Suppressor macrophage treated with lipopolysaccharide for 1 hour (primary cell): ENCODE measurements at regions not wholly inside any gene's neighbourhood (a gene's known extent, or its start where the extent isn't known, plus 50 kb on each side); places are given as distances from the start of the nearest gene placed in this dataset.
"Not testable (repeated sequence)": the region's sequence is repeated elsewhere in the genome, so short reads cannot be mapped to it uniquely, and the experiment has no call there.

Source experiments
- DNase-seq, 3 donors: peaks; one replicate each; pipeline ENCODE4 v3.0.0-alpha.2; 2020 to 2022

DNA sequence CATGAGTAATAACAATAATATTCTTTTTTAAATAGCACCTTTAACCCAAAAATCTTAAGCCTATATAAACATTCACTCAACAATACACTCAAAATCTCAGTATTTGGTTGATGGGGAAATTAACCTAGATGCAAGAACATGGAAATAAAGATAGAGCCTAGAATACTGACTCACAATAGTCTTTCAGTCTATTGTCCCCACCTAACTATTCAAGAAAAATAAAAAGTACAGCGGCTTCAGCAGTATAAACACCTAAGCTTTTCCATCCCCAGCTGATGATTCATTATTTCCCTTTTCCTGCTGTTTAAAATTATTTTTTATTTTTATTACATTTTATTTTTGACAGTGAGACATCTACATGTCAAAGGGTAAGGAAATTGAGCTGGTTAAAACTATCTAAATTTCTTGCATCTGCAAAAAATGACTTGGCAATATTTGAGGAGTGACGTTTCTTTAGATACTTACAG lies 201.4 kb downstream of the FZD1 start:
- DNase-seq = no peak

DNA sequence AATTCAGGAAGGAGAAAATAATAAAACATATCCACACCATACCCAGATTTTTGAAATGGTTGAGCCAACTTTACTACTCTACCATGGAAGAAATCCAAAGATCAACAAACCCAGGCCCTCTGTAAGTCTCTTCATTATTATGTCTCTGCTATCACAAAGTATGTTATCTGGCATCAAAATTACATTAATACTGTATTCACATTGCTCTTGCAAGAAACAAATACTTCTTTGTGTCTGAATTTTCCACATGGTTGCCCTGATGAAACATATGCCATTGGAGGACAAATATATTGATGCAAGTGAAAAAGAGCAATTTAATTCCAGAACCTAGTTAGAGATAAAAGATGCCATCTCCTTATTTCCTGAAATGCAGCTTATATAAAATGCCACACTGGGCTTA lies 204.0 kb downstream of the FZD1 start:
- no peak for DNase-seq

DNA sequence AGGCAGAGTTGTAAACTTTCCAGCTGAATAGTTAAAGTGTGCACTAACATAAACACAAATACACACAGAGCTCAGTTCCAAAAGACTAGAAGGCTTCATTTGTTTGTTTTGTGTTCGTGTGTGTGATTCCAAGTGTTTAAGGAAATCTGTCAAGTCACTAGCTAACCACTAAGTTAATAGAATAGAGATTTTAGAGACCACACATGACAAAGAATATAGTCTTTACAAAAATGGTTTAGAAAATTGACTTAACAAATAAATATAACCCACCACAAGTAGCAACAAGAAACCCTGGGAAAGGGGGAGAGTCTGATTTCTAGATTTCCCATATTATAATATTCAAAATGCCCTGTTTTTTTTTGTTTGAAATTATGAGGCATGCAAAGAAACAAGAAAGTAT lies 209.4 kb downstream of the FZD1 start:
- DNase-seq = no peak

DNA sequence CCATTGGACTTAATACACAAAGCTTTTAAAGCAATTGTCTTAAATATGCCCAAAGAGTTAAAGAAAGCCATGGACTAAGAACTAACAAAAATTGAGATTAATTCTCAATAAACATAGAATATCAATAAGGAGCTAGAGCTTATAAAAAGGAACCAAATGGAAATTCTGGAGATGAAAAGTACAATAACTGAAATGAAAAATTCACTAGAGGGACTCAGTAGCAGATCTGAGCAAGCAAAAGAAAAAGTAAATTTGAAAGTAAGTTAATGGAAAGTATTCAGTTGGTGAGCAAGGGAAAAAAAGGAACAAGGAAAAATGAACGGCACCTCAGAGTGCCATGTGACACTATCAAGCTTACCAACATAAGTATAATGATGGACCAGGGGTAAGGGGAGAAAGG lies 209.8 kb downstream of the FZD1 start:
- no peak for DNase-seq

DNA sequence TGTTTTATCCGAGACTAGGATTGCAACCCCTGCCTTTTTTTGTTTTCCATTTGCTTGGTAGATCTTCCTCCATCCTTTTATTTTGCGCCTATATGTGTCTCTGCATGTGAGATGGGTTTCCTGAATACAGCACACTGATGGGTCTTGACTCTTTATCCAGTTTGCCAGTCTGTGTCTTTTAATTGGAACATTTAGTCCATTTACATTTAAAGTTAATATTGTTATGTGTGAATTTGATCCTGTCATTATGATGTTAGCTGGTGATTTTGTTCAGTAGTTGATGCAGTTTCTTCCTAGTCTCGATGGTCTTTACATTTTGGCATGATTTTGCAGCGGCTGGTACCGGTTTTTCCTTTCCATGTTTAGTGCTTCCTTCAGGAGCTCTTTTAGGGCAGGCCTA lies 216.2 kb downstream of the FZD1 start:
- not testable (repeated sequence) for DNase-seq

DNA sequence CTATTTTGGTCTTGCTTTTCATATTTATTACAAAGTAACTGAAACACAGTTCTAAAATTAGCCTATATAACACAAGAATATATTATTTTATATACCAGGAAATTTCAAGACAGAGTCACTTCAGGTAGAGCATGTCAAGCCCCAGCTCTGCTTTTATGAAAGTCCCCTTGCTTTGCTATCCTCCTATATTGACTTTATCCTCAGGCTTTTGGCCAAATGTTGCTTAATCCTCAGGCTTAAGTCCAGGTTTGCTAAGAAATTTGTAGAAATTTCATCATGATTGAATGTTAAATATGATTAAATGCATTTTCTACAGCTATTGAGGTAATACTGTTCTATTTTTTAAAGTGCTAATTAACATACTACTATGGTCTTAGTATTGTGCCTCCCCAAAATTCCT lies 227.6 kb downstream of the FZD1 start:
- DNase-seq = no peak

DNA sequence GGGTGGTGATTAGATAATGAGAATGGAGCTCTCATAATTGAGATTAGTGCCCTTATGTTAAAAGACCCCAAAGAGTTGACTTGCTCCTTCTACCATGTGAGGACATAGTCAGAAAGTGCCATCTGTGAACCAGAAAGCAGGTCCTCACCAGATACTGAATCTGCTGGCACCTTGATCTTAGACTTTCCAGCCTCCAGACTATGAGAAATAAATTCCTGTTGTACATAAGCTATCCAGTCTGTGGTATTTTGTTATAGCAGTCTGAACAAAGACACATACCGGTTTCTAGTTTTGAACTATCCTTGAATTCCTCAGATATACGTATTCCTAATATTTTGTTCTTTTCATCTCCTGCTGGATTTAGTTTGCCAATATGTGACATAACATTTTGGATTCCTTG lies 228.1 kb downstream of the FZD1 start:
- DNase-seq = no peak

DNA sequence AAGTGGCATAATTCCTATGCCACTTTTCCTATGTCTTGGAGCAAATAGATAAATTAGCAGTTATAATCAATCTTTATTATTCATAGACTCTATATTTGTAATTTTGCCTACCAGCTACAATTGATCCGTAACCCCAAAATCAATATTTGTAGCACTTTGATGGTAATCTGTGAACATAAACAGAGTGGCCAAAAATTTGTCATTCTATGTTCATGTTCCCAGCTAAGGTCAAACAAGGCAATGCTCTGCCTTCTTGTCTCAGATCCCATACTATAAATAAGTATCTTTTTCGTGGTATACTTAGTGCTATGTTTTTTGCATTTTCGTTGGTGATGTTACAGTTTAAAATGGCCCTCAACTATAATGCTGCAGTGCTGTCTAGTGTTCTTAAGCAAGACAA lies 228.5 kb downstream of the FZD1 start:
- DNase-seq = no peak

DNA sequence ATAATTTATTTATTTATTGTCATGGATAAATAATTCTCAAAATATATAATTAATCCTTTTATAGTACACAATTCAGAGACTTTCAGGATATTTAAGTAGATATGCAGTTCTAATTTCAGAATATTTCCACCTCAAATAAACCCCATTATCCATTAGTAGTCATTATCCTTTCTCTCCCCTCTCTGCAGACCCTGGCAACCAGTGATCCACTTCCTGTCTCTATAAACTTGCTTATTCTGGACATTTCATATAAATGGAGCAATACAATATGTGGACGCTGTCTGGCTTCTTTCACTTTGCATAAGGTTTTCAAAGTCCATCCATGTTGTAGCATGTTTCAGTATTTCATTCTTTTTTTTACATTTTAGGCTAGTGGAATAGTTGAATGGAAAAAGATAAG lies 230.2 kb downstream of the FZD1 start:
- no peak for DNase-seq

DNA sequence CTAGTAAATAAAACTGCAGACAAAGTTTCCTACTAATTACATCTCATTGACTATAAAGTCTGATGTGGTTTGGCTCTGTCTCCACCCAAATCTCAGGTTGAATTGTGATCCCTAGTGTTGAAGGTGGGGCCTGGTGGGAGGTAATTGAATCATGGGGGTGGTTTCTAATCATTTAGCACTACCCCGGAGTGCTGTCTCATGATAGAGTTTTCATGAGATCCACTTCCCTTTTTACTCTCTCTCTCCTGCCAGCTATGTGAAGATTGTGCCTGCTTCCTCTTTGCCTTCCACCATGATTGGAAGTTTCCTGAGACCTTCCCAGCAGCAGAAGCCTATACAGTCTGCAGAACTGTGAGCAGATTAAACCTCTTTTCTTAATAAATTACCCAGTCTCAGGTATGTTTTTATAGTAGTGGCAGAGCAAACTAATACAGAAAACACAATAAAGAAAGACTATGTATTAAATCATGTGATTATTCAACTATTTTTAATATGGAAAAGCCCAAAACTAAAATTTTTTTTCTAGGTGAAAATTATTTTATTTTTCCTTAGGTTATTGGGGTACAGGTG lies 232.1 kb downstream of the FZD1 start:
- DNase-seq = peak; percentile 35 to 59 (median 46)

DNA sequence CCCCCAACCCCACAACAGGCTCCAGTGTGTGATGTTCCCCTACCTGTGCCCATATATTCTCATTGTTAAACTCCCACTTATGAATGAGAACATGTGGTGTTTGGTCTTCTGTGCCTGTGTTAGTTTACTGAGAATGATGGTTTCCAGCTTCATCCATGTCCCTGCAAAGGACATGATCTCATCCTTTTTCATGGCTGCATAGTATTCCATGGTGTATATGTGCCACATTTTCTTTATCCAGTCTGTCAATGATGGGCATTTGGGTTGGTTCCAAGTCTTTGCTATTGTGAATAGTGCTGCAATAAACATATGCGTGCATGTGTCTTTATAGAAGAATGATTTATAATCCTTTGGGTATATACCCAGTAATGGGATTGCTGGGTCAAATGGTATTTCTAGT lies 233.0 kb downstream of the FZD1 start:
- DNase-seq = not testable (repeated sequence)

DNA sequence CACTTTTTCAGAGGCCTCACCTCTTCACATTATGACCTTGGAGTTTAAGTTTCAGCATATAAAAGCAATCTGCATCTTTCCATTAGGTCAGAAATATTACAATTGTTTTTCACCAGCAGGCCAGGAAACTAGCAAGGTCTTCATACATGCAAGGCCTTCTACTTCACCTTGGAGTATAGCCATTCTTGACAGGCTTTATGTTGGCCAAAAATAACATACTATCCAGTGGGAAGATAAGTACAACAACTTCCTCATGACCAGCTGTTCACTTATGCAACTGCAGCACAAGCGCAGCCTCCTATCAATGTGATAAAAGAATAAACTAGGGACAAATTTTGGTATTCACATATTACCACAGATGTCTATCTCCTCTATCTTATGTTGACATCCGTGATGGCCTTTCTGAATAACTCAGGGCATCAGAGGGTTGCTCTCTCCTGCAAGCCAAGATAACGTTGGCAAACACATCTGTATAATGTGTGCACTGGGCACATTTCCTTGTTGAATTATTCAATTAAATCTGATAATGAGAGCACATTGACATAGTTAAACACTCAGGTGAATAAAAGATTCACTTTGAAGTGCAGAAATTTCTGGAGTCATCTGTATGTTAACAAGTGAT lies 239.8 kb downstream of the FZD1 start:
- no peak for DNase-seq

DNA sequence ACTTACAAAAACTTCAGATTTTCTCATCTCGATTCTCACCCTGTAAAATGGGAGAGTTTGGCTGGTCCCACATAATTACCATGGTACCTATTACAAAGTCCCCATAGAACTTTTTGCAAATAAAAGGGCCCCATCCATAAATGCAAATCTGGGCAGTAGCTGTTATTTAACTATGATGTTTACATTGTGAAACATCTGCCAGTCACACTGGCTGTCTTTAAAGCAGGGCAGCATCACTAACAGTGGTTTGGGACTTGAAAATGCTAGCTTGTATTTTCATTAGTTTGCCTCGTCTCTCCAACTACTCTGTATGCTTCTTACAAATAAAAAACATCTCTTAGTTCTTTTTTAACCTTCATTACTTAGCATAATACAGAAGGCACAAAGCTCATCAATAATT lies 240.7 kb downstream of the FZD1 start:
- DNase-seq = no peak

DNA sequence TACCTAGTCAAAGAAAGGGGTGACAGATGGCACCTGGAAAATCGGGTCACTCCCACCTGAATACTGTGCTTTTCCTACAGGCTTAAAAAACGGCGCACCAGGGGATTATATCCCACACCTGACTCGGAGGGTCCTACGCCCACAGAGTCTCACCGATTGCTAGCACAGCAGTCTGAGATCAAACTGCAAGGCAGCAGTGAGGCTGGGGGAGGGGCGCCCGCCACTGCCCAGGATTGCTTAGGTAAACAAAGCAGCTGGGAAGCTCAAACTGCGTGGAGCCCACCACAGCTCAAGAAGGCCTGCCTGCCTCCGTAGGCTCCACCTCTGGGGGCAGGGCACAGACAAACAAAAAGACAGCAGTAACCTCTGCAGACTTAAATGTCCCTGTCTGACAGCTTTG lies 242.7 kb downstream of the FZD1 start:
- not testable (repeated sequence) for DNase-seq

DNA sequence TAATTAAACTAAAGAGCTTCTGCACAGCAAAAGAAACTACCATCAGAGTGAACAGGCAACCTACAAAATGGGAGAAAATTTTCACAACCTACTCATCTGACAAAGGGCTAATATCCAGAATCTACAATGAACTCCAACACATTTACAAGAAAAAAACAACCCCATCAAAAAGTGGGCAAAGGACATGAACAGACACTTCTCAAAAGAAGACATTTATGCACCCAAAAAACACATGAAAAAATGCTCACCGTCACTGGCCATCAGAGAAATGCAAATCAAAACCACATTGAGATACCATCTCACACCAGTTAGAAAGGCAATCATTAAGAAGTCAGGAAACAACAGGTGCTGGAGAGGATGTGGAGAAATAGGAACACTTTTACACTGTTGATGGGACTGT lies 247.6 kb downstream of the FZD1 start:
- DNase-seq = not testable (repeated sequence)

DNA sequence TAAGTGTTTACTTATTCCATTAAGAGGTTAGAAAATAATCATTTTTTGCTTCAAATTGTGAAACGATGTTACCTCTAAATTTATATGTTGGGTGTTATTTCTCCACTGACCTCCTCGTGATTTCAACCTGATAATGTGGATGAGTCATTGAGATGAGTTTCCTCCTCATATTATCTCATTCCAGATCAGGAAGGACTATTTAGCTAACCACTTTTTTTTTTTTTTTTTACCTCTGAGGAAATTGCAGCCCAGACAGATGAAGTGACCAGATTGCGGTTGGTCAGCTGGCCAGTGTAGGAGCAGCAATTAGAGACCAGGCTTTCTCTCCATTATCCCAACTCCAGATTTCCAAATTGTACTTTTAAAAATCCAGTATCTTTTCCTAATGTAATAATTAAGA lies 248.7 kb downstream of the FZD1 start:
- DNase-seq = peak; percentile 6 to 22 (median 14)

DNA sequence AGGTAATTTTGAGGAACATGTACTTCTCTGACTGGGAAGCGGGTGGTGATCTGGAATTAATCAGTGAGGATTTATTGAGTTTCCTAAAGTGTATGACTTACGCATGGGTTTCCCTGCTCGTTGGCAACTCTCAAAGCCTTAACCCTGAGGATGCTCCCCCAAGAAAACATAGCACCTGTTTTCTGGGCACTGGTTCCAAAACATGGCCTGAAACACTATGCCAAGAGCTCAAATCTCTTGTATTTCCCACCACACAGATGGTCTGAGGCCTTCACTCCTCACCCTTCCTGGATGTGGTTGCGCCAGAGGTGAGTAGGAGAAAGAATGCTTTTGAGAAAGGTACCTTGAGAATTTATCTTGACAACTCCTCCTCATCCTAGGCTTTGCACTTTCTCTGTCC lies 250.4 kb downstream of the FZD1 start:
- DNase-seq = no peak

DNA sequence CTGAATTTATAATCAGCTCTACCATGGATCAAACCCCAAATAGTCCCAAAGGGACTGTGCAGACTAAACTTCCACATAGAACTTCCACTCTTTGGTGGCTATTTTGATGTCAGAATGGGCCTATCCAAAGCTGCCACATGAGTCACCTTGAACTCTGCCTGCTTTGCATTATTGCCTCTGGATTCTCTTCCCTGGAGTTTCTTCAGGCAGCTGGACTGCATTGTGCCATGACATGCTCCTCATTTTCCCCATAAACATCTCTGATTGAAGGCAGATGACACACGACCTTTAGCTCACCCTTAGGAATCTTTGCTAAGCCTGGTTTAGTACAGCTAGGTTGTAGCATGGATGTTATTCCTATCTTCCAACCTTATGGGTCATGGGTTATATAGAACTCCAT lies 251.7 kb downstream of the FZD1 start:
- DNase-seq = no peak

DNA sequence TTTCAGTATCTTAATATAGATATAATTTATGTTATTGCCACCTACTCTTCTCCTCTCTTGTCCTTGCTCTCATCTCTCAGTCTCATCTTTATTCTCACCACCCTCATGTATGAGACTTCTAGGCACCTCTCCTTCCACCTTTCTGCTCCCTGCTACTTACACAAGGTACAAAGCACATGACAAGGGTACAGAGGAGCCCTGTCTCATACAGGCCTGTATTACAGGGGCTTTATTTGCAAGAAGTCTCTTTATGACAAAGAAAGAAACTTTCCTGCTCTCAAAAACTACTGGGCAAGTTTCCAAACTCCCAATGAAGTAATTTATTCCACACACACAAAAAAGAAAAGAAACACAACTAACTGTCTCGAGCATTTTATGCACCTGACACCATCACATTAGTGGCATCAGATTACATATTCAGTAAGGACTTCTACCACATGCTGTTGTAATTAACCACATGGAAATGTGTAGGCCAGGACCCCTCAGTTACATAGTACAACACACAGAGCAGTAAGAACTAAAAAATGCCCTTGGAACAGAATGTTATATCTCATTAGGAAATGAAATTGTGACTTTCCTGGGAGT lies 253.1 kb downstream of the FZD1 start:
- DNase-seq = no peak

DNA sequence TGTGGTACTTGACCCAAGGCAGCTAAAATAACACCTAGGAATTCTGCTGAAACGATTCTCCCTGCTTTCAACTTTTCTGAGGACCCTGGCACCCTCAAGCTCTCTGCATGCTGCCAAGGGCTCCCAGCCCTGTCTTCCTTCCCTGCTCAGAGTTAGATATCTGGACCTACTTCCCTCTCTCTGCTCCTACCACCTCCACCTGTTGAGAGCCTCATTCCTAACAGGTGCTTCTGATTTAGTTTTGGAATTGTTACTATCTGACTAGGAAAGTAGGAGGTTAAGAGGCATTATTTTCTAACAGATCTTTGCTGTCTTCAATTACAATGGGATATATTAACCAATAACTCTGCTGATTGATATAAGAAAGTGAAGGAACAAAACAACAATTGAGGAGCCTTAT lies 253.8 kb downstream of the FZD1 start:
- no peak for DNase-seq

DNA sequence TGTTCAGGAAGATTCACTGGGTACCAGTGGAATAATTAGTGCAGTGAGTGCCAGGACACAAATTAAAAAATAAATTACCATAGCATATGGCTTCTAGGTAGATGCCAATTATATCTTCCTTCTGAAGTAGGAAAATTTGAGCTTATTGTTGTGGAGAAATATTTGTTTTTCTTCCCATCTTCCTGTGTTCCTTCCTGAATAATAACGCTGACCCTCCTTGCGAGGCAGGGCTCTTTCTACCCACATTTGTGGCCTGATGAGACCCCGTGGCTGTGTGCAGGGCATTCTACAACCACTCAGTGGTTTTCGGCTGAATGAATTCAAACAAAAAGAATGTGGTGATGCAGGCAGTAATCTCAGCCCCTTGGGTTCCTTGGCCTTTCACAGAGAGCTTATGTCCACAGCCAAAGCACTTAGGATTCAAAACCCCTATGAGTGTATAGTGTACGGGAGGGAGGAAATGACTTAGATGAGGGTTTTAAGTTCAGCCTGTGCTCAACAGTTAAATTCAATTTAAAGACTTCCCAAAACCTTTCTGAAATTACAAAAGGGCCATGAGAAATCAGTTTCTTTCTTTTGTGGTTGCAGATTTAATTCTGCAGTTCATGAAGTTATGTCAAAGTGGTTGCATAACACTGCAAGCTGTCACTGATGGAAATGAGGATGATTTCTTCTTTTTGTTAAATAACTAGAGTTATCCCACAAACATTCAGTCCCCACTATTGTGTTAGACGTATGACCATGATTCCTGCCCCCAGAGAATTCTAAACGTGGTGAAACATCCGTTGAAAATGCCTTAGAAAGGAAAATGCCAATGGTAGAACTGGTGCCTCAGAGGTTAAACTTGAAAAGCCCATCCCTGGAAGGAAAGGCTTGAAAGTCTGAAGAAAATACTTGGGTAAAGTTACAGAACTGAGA lies 255.3 kb downstream of the FZD1 start:
- peak in 2 of 3 donors; percentile 3 to 16 for DNase-seq

DNA sequence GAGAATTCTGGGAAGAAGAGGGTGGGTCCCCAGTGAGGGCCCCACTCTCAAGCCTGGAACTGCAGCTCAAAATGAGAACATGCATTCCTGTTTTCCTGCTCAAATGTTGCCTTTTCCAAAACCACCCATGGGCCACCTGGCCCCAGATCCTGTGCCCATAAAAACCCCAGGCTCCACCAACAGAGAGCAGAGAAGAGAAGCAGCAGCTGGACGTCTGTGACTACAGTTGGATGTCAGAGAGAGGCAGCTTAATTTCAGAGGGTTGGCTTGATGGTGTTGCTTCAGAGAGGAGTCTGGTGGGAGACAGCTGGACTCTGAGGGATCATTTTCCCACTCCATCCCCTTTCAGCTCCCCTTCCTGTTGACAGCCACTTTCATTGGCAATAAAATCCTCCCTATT lies 256.4 kb downstream of the FZD1 start:
- no peak for DNase-seq

DNA sequence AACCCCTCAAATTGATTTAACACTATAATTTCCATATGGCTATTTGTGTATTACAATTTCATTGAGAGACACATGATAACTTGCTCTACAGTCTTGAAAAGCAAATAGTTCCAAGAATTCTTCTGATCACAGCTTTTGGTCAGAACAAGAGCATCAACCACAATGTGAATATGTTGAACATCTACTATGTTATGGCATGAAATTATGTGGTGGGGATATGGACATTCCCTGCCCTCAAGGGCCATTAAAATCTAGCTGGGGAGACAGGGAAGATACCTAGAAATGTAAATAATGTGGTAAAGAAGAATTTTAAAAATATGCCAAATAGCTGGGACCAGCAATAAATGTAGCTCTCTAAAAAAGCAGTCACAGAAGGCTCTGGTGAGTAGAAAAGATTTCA lies 262.2 kb downstream of the FZD1 start:
- DNase-seq = no peak

DNA sequence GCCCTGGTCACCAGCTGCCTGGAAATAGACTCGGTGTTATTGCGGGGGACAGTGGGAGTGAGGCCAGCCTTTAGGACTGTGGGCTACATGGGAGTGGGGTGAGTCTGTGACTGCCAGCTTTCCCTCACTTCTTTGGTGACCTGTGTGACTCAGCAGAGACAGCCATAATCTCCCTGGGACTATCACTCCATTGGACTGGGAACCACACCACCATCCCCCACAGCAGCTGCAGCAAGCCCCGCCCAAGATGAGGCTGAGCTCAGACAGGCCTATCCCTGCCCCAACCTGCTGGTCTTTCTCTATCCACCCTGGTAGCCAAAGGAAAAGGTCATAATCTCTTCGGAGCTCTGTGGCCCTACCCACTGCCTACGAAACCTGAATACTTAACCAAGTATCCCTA lies 263.2 kb downstream of the FZD1 start:
- no peak for DNase-seq
